H9 (cell line): ENCODE measurements at regions not wholly inside any gene's neighbourhood (a gene's known extent, or its start where the extent isn't known, plus 50 kb on each side); places are given as distances from the start of the nearest gene placed in this dataset.
"Not testable (repeated sequence)": the region's sequence is repeated elsewhere in the genome, so short reads cannot be mapped to it uniquely, and the experiment has no call there.

Experiments used
- DNase-seq: peaks from one replicate; pipeline ENCODE4 v3.0.0-alpha.2; 2017
- H2AFZ ChIP-seq: one replicate; pipeline ENCODE4 v1.6.1; 2013; ENCODE audit warnings: mild to moderate bottlenecking, low read length, control low read depth, moderate library complexity
- H2AK5ac ChIP-seq: 2 replicates; pipeline ENCODE4 v1.6.1; 2013; ENCODE audit warnings: low read length, control low read depth, mixed read lengths; ENCODE audit not compliant: insufficient read length
- H2BK120ac ChIP-seq: one replicate; pipeline ENCODE4 v1.6.1; 2013; ENCODE audit warnings: low read depth, mild to moderate bottlenecking, low read length, control low read depth, inconsistent platforms; ENCODE audit not compliant: poor library complexity, severe bottlenecking
- H2BK12ac ChIP-seq: 2 replicates; pipeline ENCODE4 v1.6.1; 2013; ENCODE audit warnings: low read length, control low read depth, mixed read lengths, low read depth; ENCODE audit not compliant: insufficient read length
- H2BK15ac ChIP-seq: 2 replicates; pipeline ENCODE4 v1.6.1; 2013; ENCODE audit warnings: low read depth, low read length, control low read depth
- H2BK20ac ChIP-seq: one replicate; pipeline ENCODE4 v1.6.1; 2013; ENCODE audit warnings: low read depth, mild to moderate bottlenecking, low read length, control low read depth, inconsistent platforms; ENCODE audit not compliant: poor library complexity, severe bottlenecking
- H2BK5ac ChIP-seq: 2 replicates; pipeline ENCODE4 v1.6.1; 2013; ENCODE audit warnings: low read length, control low read depth, mixed read lengths; ENCODE audit not compliant: insufficient read length
- H3K14ac ChIP-seq: 2 replicates; pipeline ENCODE4 v1.6.1; 2013; ENCODE audit warnings: low read length, control low read depth; ENCODE audit not compliant: insufficient read depth
- H3K18ac ChIP-seq: 2 replicates; pipeline ENCODE4 v1.6.1; 2013; ENCODE audit warnings: low read depth, mild to moderate bottlenecking, mixed read lengths, low read length, control low read depth; ENCODE audit not compliant: insufficient read length
- H3K23ac ChIP-seq: 2 replicates; pipeline ENCODE4 v1.6.1; 2013; ENCODE audit warnings: low read length, control low read depth, mixed read lengths, low read depth; ENCODE audit not compliant: insufficient read length
- H3K23me2 ChIP-seq: 2 replicates; pipeline ENCODE4 v1.6.1; 2013; ENCODE audit warnings: low read depth, mild to moderate bottlenecking, mixed read lengths, low read length, control low read depth; ENCODE audit not compliant: insufficient read length, poor library complexity, severe bottlenecking
- H3K27ac ChIP-seq: 2 replicates; pipeline ENCODE4 v1.5.1; 2013; ENCODE audit warnings: low read length, control low read depth, mixed read lengths, low read depth; ENCODE audit not compliant: insufficient read length
- H3K27me3 ChIP-seq: 2 replicates; pipeline ENCODE4 v1.6.1; 2013; ENCODE audit warnings: low read length, control low read depth, inconsistent platforms; ENCODE audit not compliant: insufficient read depth
- H3K4ac ChIP-seq: 2 replicates; pipeline ENCODE4 v1.6.1; 2013; ENCODE audit warnings: low read depth, mild to moderate bottlenecking, control low read depth, inconsistent platforms, low read length, moderate library complexity
- H3K4me1 ChIP-seq: 2 replicates; pipeline ENCODE4 v1.6.1; 2013; ENCODE audit warnings: low read length, control low read depth, inconsistent platforms; ENCODE audit not compliant: insufficient read depth
- H3K4me2 ChIP-seq: 2 replicates; pipeline ENCODE4 v1.6.1; 2013; ENCODE audit warnings: low read length, control low read depth, mixed read lengths; ENCODE audit not compliant: insufficient read length, insufficient read depth
- H3K56ac ChIP-seq: 2 replicates; pipeline ENCODE4 v1.6.1; 2013; ENCODE audit warnings: low read depth, mild to moderate bottlenecking, mixed read lengths, low read length, control low read depth; ENCODE audit not compliant: insufficient read length
- H3K79me1 ChIP-seq: 2 replicates; pipeline ENCODE4 v1.6.1; 2013; ENCODE audit warnings: low read depth, mild to moderate bottlenecking, moderate library complexity, low read length, control low read depth, inconsistent platforms; ENCODE audit not compliant: insufficient read depth, poor library complexity, severe bottlenecking
- H3K79me2 ChIP-seq: 2 replicates; pipeline ENCODE4 v1.6.1; 2013; ENCODE audit warnings: low read length, control low read depth, inconsistent platforms; ENCODE audit not compliant: insufficient read depth
- H3K9ac ChIP-seq: 2 replicates; pipeline ENCODE4 v1.6.1; 2013; ENCODE audit warnings: low read length, control low read depth, mixed read lengths; ENCODE audit not compliant: insufficient read length; ENCODE audit errors: extremely low read depth
- H3K9me3 ChIP-seq: one replicate; pipeline ENCODE4 v1.6.1; 2013; ENCODE audit warnings: low read depth, low read length, inconsistent platforms; ENCODE audit not compliant: control insufficient read depth
- H3T11ph ChIP-seq: one replicate; pipeline ENCODE4 v1.6.1; 2013; ENCODE audit warnings: mild to moderate bottlenecking, low read length, control low read depth, inconsistent platforms
- H4K20me1 ChIP-seq: one replicate; pipeline ENCODE4 v1.6.1; 2013; ENCODE audit not compliant: control insufficient read depth, insufficient read length, insufficient read depth
- H4K5ac ChIP-seq: 2 replicates; pipeline ENCODE4 v1.6.1; 2013; ENCODE audit warnings: low read depth, mild to moderate bottlenecking, mixed read lengths, low read length, control low read depth; ENCODE audit not compliant: insufficient read length
- H4K8ac ChIP-seq: replicated peaks from 2 replicates; pipeline ENCODE4 v1.6.1; 2013; ENCODE audit warnings: low read length, control low read depth, mixed read lengths, low read depth; ENCODE audit not compliant: insufficient read length
- H4K91ac ChIP-seq: 2 replicates; pipeline ENCODE4 v1.6.1; 2013; ENCODE audit warnings: low read depth, mild to moderate bottlenecking, moderate library complexity, mixed read lengths, low read length, control low read depth; ENCODE audit not compliant: insufficient read length
- H3K27ac Mint-ChIP-seq, 3 experiments: 2 replicates in 2 of 3; 3 replicates in 1 of 3; pipeline ENCODE4 v1.8.0; 2020 to 2021; ENCODE audit warnings: mixed read lengths in 3 of 3, mild to moderate bottlenecking in 1 of 3, moderate library complexity in 1 of 3
- H3K27me3 Mint-ChIP-seq: 2 replicates; pipeline ENCODE4 v1.8.0; 2021; ENCODE audit warnings: low read depth, mild to moderate bottlenecking, moderate library complexity, mixed read lengths
- H3K36me3 Mint-ChIP-seq, 3 experiments: 2 replicates in 2 of 3; 3 replicates in 1 of 3; pipeline ENCODE4 v1.8.0; 2020 to 2021; ENCODE audit warnings: low read depth in 3 of 3, mixed read lengths in 3 of 3; ENCODE audit not compliant: insufficient read depth in 1 of 3
- H3K4me1 Mint-ChIP-seq, 2 experiments: 2 replicates each; pipeline ENCODE4 v1.8.0; 2020; ENCODE audit warnings: mixed read lengths in 2 of 2
- H3K4me3 Mint-ChIP-seq, 2 experiments: 2 replicates in 1 of 2; 3 replicates in 1 of 2; pipeline ENCODE4 v1.8.0; 2020 to 2021; ENCODE audit warnings: mild to moderate bottlenecking in 2 of 2, mixed read lengths in 2 of 2, moderate library complexity in 1 of 2
- H3K9me3 Mint-ChIP-seq, 2 experiments: 2 replicates in 1 of 2; 3 replicates in 1 of 2; pipeline ENCODE4 v1.8.0; 2020; ENCODE audit warnings: mild to moderate bottlenecking in 2 of 2, mixed read lengths in 2 of 2, moderate library complexity in 1 of 2
- CTCF ChIP-seq: fragments of 200-600 bp; sonication (generic); conservative IDR thresholded peaks from 3 replicates; pipeline ENCODE4 v1.8.0; 2021; ENCODE audit warnings: antibody characterized with exemption, mild to moderate bottlenecking
- WGBS: extraction: QIAGEN DNeasy Blood & Tissue Kit; methylation state at CpG from one replicate; pipeline ENCODE4 v1.1.7; 2013; ENCODE audit warnings: missing lambda C conversion rate, low lambda C conversion rate, mixed read lengths; ENCODE audit not compliant: insufficient read length; ENCODE audit errors: extremely low coverage; 5-methylcytosine and 5-hydroxymethylcytosine counted together

GRCh38 chr4:171235521-171235920 is 577.7 kb upstream of the GALNTL6 start:
- DNase-seq: no peak
- Histone ChIP-seq H3K9me3 (no peaks in the 10 kb centered on the region), H3K4me2 (no peak overlapping the region), H4K20me1 (no peaks in the 10 kb centered on the region), H4K5ac (no peak overlapping the region), H3K56ac (no peak overlapping the region), H3K23me2 (no peaks in the 10 kb centered on the region), H3K27ac (no peak overlapping the region), H3K18ac (no peak overlapping the region), H2BK15ac (no peak overlapping the region), H2BK12ac (no peak overlapping the region), H3K79me1 (no peaks in the 10 kb centered on the region), H3K9ac (no peak overlapping the region), H2BK5ac (no peak overlapping the region), H2AK5ac (no peak overlapping the region), H3K14ac (no peak overlapping the region), H3K4ac (no peak overlapping the region), H2BK120ac (no peak overlapping the region), H3K79me2 (no peaks in the 10 kb centered on the region), H3K23ac (no peak overlapping the region), H3K4me1 (no peaks in the 10 kb centered on the region), H4K8ac (no peak overlapping the region), H3K27me3 (no peaks in the 10 kb centered on the region), H2AFZ (no peak overlapping the region), H4K91ac (no peak overlapping the region), H2BK20ac (no peak overlapping the region), H3T11ph (no peak overlapping the region)
- Mint-ChIP-seq H3K4me3 (no peak overlapping the region), H3K9me3 (no peaks in the 10 kb centered on the region), H3K27me3 (no peaks in the 10 kb centered on the region), H3K27ac (0 out of 7 replicates have a peak overlapping the region, but pooled peaks of 1 of the 3 experiments have one; percentile 36), H3K4me1 (no peaks in the 10 kb centered on the region), H3K36me3 (no peaks in the 10 kb centered on the region; a peak in 1 of 7 replicates)
- TF ChIP-seq CTCF: no peak
- WGBS: no CpG with 5 or more reads among the region's 3 CpGs

- not testable (repeated sequence) for H3T11ph ChIP-seq, DNase-seq, H3K9ac ChIP-seq, H3K27me3 Mint-ChIP-seq, H3K27me3 ChIP-seq, H3K27ac ChIP-seq, H2BK20ac ChIP-seq, H3K4me3 Mint-ChIP-seq, H3K27ac Mint-ChIP-seq, H2BK12ac ChIP-seq, H2BK15ac ChIP-seq, H3K4me1 Mint-ChIP-seq, H4K5ac ChIP-seq, H3K23ac ChIP-seq, H4K91ac ChIP-seq, H3K9me3 Mint-ChIP-seq, H3K36me3 Mint-ChIP-seq, H3K14ac ChIP-seq, H3K79me2 ChIP-seq, H4K8ac ChIP-seq, H2AK5ac ChIP-seq, H3K23me2 ChIP-seq, H3K4me1 ChIP-seq, H2BK120ac ChIP-seq, H3K18ac ChIP-seq, H4K20me1 ChIP-seq, H2AFZ ChIP-seq, H3K4ac ChIP-seq, H3K4me2 ChIP-seq, H3K56ac ChIP-seq, H3K79me1 ChIP-seq, H3K9me3 ChIP-seq, H2BK5ac ChIP-seq
- no CpG with 5 or more reads among the region's 1 CpG for WGBS
Measured at GRCh38 chr4:171229354-171229753, 583.9 kb upstream of the GALNTL6 start.
